Rectal smooth muscle tissue (tissue), 1 donor: ENCODE measurements at regions not wholly inside any gene's neighbourhood (a gene's known extent, or its start where the extent isn't known, plus 50 kb on each side); places are given as distances from the start of the nearest gene placed in this dataset.

Source experiments
- H3K27ac ChIP-seq: one replicate; pipeline ENCODE4 v1.7.0; 2013; ENCODE audit warnings: low read depth, low read length, inconsistent platforms
- H3K27me3 ChIP-seq: one replicate; pipeline ENCODE4 v1.7.0; 2013; ENCODE audit warnings: low read length; ENCODE audit not compliant: control insufficient read depth, insufficient read depth
- H3K36me3 ChIP-seq: one replicate; pipeline ENCODE4 v1.7.0; 2013; ENCODE audit warnings: low read length; ENCODE audit not compliant: control insufficient read depth, insufficient read depth
- H3K4me1 ChIP-seq: one replicate; pipeline ENCODE4 v1.7.0; 2013; ENCODE audit warnings: low read length; ENCODE audit not compliant: control insufficient read depth, insufficient read depth
- H3K4me3 ChIP-seq: one replicate; pipeline ENCODE4 v1.7.0; 2013; ENCODE audit warnings: low read length
- H3K9ac ChIP-seq: one replicate; pipeline ENCODE4 v1.7.0; 2013; ENCODE audit warnings: low read length

DNA sequence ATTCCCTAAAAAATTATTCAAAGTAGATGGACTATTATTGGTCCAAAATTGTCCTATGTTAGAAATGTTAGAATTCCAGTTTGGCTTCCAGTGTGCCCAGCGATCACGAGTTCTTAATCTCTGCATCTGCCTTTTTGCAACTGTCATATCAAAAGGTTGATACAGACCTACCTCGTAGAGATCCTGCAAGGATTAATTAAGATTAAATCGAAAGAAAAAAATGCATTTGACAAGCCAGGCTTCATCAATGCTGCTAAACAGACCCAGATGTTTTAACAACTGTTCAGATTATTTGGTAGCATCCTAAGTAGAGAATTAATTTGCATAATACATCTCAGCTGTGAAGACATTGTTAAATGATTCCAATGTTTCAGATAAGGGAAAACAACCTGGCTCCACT is 336.5 kb downstream of the CRPPA start:
- Histone ChIP-seq H3K27ac (no peak overlapping the region), H3K27me3 (no peaks in the 10 kb centered on the region), H3K36me3 (no peaks in the 10 kb centered on the region), H3K4me1 (no peaks in the 10 kb centered on the region), H3K4me3 (no peak overlapping the region), H3K9ac (no peak overlapping the region)

DNA sequence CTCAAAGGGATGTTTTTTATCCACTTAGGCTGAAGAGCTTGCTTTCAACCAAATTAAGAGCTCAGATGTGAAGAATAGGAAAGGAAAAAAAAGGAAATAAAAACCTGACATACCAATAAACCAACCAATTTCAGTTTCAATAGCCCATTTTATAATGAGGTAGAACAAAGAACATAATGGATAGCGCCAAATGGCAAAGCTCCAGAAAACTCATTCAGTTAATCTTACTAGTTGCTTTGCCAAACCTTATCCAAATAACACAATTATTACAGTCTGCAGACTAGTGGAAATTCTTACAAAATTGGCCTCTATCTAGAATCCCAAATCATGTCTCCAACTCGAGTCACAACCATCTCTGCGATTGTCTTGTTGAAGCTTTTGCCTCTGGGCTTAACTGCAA is 337.0 kb downstream of the CRPPA start:
- Histone ChIP-seq H3K36me3 (no peaks in the 10 kb centered on the region), H3K27me3 (no peaks in the 10 kb centered on the region), H3K27ac (no peak overlapping the region), H3K9ac (no peak overlapping the region), H3K4me1 (no peaks in the 10 kb centered on the region), H3K4me3 (no peak overlapping the region)

DNA sequence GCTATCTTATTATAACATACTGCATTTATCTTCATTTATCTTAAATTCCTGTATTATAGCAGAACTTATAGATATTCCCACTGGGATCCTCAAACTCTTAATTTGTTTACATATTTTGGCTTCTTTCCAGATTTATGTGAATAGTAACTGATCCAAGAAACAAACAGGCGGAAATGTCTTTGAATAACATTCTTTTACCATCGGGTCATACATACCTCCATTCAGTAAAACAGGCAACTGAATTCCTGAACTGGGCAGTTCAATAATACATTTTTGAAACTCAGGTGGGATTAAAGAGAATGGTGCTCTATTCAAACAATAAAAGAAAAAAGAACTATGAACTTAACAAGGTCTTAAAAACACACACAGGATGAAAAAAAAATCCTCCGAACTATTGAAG is 337.4 kb downstream of the CRPPA start:
- no peaks in the 10 kb centered on the region for H3K4me1 ChIP-seq
- no peaks in the 10 kb centered on the region for H3K27me3 ChIP-seq
- H3K27ac ChIP-seq = no peak overlapping the region
- no peak overlapping the region for H3K4me3 ChIP-seq
- H3K36me3 ChIP-seq = no peaks in the 10 kb centered on the region
- H3K9ac ChIP-seq = no peak overlapping the region

DNA sequence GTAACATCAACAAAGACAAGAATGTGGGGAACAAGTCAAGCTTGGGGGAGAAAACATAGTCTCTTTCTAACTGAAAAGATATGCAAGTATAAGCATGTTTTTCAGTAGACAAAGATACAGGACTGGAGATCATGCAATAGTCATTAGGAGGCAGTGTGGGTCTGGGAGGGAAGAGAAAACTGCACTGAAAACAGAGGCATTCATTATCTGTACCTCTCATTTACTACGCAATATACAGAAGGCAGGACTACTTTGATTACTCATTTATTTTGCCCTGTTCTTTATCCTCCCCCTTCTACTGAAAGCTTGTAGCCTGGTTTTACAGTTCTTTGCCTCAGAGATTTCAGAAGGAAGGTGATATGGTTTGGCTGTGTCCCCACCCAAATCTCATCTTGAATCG is 341.2 kb downstream of the CRPPA start:
- no peaks in the 10 kb centered on the region for H3K27me3 ChIP-seq
- H3K9ac ChIP-seq = no peak overlapping the region
- no peak overlapping the region for H3K4me3 ChIP-seq
- no peaks in the 10 kb centered on the region for H3K36me3 ChIP-seq
- no peaks in the 10 kb centered on the region for H3K4me1 ChIP-seq
- no peak overlapping the region for H3K27ac ChIP-seq

DNA sequence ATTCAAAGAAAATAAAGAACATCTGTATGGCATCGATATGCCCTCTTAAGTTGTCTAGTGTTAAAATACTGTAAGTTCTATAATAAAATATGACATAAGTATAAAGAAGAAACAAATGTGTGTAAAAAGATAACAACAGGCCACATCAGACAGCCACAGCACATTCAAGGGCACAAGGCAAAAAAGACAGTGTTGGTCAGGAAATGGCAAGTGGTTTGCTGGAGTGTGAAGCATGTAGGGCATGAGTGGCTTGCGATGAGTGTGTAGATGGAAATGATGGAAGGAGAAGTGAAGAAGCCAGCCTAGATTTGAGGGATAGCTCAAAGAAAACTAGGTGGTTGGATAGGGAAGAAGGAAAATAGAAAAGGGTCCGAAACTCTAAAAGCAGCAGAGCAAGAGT is 341.6 kb downstream of the CRPPA start:
- Histone ChIP-seq H3K27me3 (no peaks in the 10 kb centered on the region), H3K27ac (no peak overlapping the region), H3K9ac (no peak overlapping the region), H3K36me3 (no peaks in the 10 kb centered on the region), H3K4me1 (no peaks in the 10 kb centered on the region), H3K4me3 (no peak overlapping the region)

DNA sequence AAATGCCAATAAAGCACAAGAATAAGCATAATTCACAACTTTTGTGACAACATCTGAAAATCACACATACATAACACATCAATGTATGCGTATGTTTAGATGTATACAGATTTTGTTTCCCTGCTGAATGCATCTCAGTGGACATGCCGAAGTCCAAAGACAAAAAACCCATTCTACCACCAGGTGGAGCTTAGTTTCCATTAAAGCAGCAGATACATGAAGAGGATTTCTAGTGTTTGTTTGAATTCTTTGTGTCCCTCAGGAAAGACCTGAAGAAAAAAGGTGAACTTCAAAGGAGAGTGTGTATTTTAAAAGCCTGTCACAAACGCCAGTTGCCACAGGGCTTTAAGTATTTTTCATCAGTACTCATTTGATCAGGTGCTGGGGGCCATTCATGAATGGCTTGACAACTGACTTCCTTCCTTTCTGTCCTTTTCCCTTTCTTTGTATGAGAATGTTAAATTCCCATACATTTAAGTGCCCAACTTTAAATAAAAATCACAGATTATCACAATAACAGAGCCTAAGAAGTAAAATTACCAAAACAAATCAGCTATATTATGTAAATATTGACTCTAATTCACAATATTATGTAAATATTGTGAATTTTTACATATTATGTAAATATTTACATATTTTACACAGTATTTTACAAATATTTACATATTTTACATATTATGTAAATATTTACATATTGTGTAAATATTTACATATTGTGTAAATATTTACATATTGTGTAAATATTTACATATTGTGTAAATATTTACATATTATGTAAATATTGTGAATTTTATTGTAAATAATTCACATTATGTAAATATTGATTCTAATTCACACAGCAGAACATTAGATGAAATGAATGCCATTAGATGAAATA is 343.0 kb downstream of the CRPPA start:
- H3K4me3 ChIP-seq = no peak overlapping the region
- no peaks in the 10 kb centered on the region for H3K36me3 ChIP-seq
- no peak overlapping the region for H3K27ac ChIP-seq
- no peak overlapping the region for H3K9ac ChIP-seq
- no peaks in the 10 kb centered on the region for H3K4me1 ChIP-seq
- no peaks in the 10 kb centered on the region for H3K27me3 ChIP-seq

DNA sequence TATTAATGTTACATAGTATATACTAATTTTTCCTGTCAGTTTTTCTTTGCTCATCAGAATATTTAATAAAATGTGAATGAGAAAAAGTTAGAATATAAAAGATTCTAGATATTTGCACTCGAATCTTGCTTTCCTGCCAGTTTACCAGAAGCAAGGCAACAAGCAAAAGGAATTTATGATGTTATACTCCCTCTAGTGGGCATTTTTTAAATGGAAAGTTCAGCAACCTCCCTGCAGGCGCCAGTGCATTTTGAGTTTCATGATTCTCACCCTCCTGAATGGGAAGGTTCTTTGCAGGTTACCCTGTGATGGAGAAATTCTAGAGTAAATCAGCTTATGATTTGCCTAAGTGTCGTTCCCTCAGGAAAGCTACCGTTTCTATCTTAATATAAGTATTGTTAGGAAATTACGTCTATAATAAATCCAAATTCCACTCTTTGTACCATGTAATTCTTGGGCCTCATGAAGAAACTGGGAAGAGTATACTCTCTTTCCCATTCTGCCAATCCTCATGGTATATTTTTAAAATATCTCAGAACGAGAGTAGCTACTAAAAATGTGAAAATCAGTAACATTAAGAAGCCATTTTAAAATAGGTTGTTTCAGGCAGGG is 350.0 kb downstream of the CRPPA start:
- Histone ChIP-seq H3K9ac (no peak overlapping the region), H3K27ac (no peak overlapping the region), H3K4me3 (no peak overlapping the region)

DNA sequence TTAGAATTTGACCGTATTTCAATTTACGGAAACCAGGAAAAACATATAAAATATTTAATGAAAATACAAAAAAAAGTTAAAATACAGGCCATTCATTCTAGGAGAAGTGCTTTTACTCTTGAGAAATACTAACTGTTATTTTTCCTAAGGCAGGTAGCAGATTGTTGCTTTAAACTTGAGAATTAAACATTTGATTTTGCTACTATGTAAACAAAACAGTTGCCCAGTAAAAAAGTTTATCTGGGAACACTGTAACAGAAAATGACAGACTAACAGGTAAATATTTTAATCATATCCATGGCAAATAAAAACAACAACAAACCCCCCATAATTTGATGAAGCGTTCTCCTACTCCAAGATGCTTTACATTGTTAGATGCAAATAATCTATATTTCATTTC is 350.5 kb downstream of the CRPPA start:
- Histone ChIP-seq H3K4me1 (no peaks in the 10 kb centered on the region), H3K4me3 (no peak overlapping the region), H3K27ac (no peak overlapping the region), H3K27me3 (no peaks in the 10 kb centered on the region), H3K36me3 (no peaks in the 10 kb centered on the region), H3K9ac (no peak overlapping the region)

More for the DNA sequence above, 350.0 kb downstream of the CRPPA start:
- H3K36me3 ChIP-seq = no peaks in the 10 kb centered on the region
- H3K4me1 ChIP-seq = no peaks in the 10 kb centered on the region
- no peaks in the 10 kb centered on the region for H3K27me3 ChIP-seq

DNA sequence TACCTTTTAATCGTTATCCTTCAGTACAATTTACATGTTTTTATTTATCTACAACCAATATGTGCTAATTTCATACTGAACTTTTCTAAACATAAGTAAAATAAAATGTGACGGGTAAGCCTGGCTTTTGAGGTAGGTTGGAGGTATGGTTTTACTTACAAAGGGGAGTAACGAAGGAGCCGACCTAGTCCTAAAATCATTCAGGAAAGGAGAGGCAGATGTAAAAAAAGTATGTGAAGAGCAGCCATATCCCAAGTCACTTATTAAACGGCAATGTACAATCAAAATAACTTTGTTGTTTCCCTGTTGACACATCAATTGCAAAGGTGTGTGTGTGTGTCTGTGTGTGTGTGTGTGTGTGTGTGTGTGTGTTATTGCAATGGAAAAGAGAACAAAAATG is 351.3 kb downstream of the CRPPA start:
- H3K27ac ChIP-seq = no peak overlapping the region
- H3K9ac ChIP-seq = no peak overlapping the region
- H3K27me3 ChIP-seq = no peaks in the 10 kb centered on the region
- H3K36me3 ChIP-seq = no peaks in the 10 kb centered on the region
- no peak overlapping the region for H3K4me3 ChIP-seq
- no peaks in the 10 kb centered on the region for H3K4me1 ChIP-seq

DNA sequence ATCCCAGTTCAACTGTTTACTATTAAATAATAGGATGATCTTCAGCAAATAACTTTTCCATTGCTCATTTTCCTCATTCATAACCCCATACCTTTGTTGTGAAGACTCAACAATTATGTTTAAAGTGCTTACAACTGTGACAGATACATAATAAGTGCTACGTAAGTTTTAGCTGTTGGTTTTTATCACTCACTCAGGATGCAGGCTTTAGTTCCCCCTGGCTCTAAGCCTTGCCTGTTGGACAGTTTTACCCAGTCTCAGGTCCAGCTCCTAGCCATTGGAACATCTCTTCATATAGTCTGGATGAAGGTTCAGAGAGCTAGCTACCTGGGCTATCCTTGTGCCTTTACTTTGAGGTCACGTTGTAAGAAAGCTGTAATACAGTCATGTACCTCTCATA is 353.2 kb downstream of the CRPPA start:
- H3K9ac ChIP-seq = no peak overlapping the region
- no peak overlapping the region for H3K27ac ChIP-seq
- no peaks in the 10 kb centered on the region for H3K4me1 ChIP-seq
- no peaks in the 10 kb centered on the region for H3K27me3 ChIP-seq
- H3K36me3 ChIP-seq = no peaks in the 10 kb centered on the region
- no peak overlapping the region for H3K4me3 ChIP-seq

DNA sequence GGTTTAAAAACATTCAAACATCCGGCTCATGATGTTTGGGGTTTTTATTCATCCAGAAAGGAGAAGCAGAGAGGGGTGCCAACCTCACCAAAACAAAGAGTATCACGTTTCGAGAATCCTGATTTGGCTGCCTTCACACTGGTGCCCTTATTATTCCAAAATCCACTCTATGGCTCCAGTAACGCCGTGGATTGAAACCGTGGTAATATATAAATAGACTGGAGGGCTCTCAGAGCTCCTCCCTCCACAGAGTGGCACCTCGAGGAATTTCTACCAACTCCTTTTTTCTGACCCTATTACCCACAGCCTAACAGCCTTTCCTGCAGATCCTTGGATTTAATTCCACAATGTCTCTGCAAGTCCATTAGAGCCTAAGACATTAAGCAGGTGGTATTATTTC is 353.6 kb downstream of the CRPPA start:
- Histone ChIP-seq H3K4me3 (no peak overlapping the region), H3K27me3 (no peaks in the 10 kb centered on the region), H3K36me3 (no peaks in the 10 kb centered on the region), H3K4me1 (no peaks in the 10 kb centered on the region), H3K9ac (no peak overlapping the region), H3K27ac (no peak overlapping the region)

DNA sequence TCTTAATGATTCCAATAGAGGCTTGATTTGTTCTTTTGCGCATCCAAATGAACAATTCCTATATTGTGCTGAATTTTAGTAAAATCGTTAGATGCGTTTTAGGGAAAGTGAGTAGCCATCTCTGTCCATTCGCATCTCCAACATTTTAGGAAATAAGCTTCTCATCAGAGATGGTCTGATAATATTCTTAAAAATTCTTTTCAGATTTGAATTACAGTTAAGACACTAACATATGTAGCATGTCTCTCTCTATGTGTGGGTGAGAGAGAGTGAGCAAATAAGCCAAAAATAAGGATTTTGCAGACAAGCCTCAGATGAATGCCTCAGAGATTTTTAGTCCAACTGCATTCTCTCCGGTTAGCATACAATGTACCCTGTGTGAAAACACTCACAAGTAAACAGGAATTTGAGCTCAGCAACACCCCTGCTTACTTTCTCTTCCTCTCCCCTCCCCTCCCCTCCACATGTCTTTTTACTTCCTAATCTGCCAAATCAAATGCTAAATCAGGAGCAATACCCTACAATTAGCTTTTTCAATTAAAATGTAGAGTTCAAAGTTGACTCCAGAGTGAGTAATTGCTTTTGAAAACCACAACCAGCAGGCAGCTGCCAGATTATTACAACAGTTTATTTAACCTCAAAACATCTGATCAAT is 354.4 kb downstream of the CRPPA start:
- H3K27me3 ChIP-seq = no peaks in the 10 kb centered on the region
- no peaks in the 10 kb centered on the region for H3K4me1 ChIP-seq
- no peak overlapping the region for H3K27ac ChIP-seq
- H3K4me3 ChIP-seq = no peak overlapping the region
- H3K9ac ChIP-seq = no peak overlapping the region
- H3K36me3 ChIP-seq = no peaks in the 10 kb centered on the region
